Suppressor macrophage treated with lipopolysaccharide for 1 hour (primary cell): ENCODE measurements at regions not wholly inside any gene's neighbourhood (a gene's known extent, or its start where the extent isn't known, plus 50 kb on each side); places are given as distances from the start of the nearest gene placed in this dataset.
"Not testable (repeated sequence)": the region's sequence is repeated elsewhere in the genome, so short reads cannot be mapped to it uniquely, and the experiment has no call there.

Source experiments
- DNase-seq, 3 donors: peaks; one replicate each; pipeline ENCODE4 v3.0.0-alpha.2; 2020 to 2022

GRCh38 chr20:53764415-53764800 lies 170.8 kb upstream of the ZNF217 start:
- DNase-seq: no peak

GRCh38 chr20:53763707-53764414 lies 170.2 kb upstream of the ZNF217 start:
- DNase-seq: no peak

- not testable (repeated sequence) for DNase-seq
These were observed 168.8 kb upstream of the ZNF217 start for GRCh38 chr20:53762423-53762798.

- peak; percentile 39 to 63 (median 39) for DNase-seq
These were observed 166.4 kb upstream of the ZNF217 start for GRCh38 chr20:53760025-53760441.

GRCh38 chr20:53757472-53757913 lies 163.9 kb upstream of the ZNF217 start:
- no peak for DNase-seq

- no peak for DNase-seq
These were observed 162.3 kb upstream of the ZNF217 start for GRCh38 chr20:53755733-53756531.

- DNase-seq: no peak
These were observed 160.3 kb upstream of the ZNF217 start for GRCh38 chr20:53753880-53754459.

- no peak for DNase-seq
These were observed 159.6 kb upstream of the ZNF217 start for GRCh38 chr20:53752971-53753879.

GRCh38 chr20:53752583-53752970 lies 158.9 kb upstream of the ZNF217 start:
- DNase-seq: no peak

GRCh38 chr20:53751620-53752318 lies 158.1 kb upstream of the ZNF217 start:
- no peak for DNase-seq

GRCh38 chr20:53750827-53751619 lies 157.4 kb upstream of the ZNF217 start:
- peak; percentile 49 to 62 (median 61) for DNase-seq

GRCh38 chr20:53749499-53749898 lies 155.9 kb upstream of the ZNF217 start:
- DNase-seq: peak in 1 of 3 donors; percentile 11

GRCh38 chr20:53748821-53749421 lies 155.3 kb upstream of the ZNF217 start:
- DNase-seq: peak in 1 of 3 donors; percentile 15

GRCh38 chr20:53748176-53748575 lies 154.5 kb upstream of the ZNF217 start:
- DNase-seq: peak in 1 of 3 donors; percentile 7

GRCh38 chr20:53743607-53744260 lies 150.1 kb upstream of the ZNF217 start:
- DNase-seq: peak in 1 of 3 donors; percentile 13

- DNase-seq: peak in 1 of 3 donors; percentile 8
These were observed 149.0 kb upstream of the ZNF217 start for GRCh38 chr20:53742685-53743081.

- peak in 1 of 3 donors; percentile 9 for DNase-seq
These were observed 148.0 kb upstream of the ZNF217 start for GRCh38 chr20:53741726-53742028.

GRCh38 chr20:53739799-53740785 lies 146.5 kb upstream of the ZNF217 start:
- DNase-seq: peak; percentile 73 to 91 (median 89)
